T-helper 1 cell treated with Interleukin-12 subunit alpha and Interleukin-12 subunit beta and Interleukin-4 antibody, amounts not matched to agents 30 μg/mL and 1 μg/mL, for 36 hours (primary cell): ENCODE measurements at regions not wholly inside any gene's neighbourhood (a gene's known extent, or its start where the extent isn't known, plus 50 kb on each side); places are given as distances from the start of the nearest gene placed in this dataset.

Experiments
- H3K27ac Mint-ChIP-seq: one replicate; pipeline ENCODE4 v1.8.0; 2021; ENCODE audit warnings: mild to moderate bottlenecking, mixed read lengths
- H3K27me3 Mint-ChIP-seq: one replicate; pipeline ENCODE4 v1.8.0; 2021; ENCODE audit warnings: low read depth, mixed read lengths
- H3K36me3 Mint-ChIP-seq: one replicate; pipeline ENCODE4 v1.8.0; 2021; ENCODE audit warnings: low read depth, mixed read lengths
- H3K4me1 Mint-ChIP-seq: one replicate; pipeline ENCODE4 v1.8.0; 2021; ENCODE audit warnings: low read depth, mixed read lengths
- H3K4me3 Mint-ChIP-seq: one replicate; pipeline ENCODE4 v1.8.0; 2021; ENCODE audit warnings: mild to moderate bottlenecking, moderate library complexity, mixed read lengths
- H3K9me3 Mint-ChIP-seq: one replicate; pipeline ENCODE4 v1.8.0; 2021; ENCODE audit warnings: mixed read lengths

- Mint-ChIP-seq H3K36me3 (no peaks in the 10 kb centered on the region), H3K27ac (no peak overlapping the region), H3K4me1 (no peaks in the 10 kb centered on the region), H3K4me3 (no peak overlapping the region), H3K27me3 (no peaks in the 10 kb centered on the region), H3K9me3 (no peaks in the 10 kb centered on the region)
Measured at GRCh38 chr13:65629926-65630325, 1600.2 kb downstream of the PCDH9 start.

- Mint-ChIP-seq H3K4me1 (no peaks in the 10 kb centered on the region), H3K4me3 (no peak overlapping the region), H3K27ac (no peak overlapping the region), H3K27me3 (no peaks in the 10 kb centered on the region), H3K36me3 (no peaks in the 10 kb centered on the region), H3K9me3 (no peaks in the 10 kb centered on the region)
Measured at GRCh38 chr13:65623148-65623547, 1607.0 kb downstream of the PCDH9 start.

- Mint-ChIP-seq H3K27ac (no peak overlapping the region), H3K36me3 (no peaks in the 10 kb centered on the region), H3K4me1 (no peaks in the 10 kb centered on the region), H3K9me3 (peaks cover 3% of the 10 kb centered on the region), H3K4me3 (no peak overlapping the region), H3K27me3 (no peaks in the 10 kb centered on the region)
Measured at GRCh38 chr13:65615506-65615905, 1614.6 kb downstream of the PCDH9 start.

GRCh38 chr13:65613004-65613403, 1617.1 kb downstream of the PCDH9 start:
- Mint-ChIP-seq H3K4me1 (no peaks in the 10 kb centered on the region), H3K36me3 (no peaks in the 10 kb centered on the region), H3K4me3 (no peak overlapping the region), H3K27me3 (no peaks in the 10 kb centered on the region), H3K9me3 (peaks cover 6% of the 10 kb centered on the region), H3K27ac (no peak overlapping the region)

GRCh38 chr13:65609350-65609749, 1620.8 kb downstream of the PCDH9 start:
- Mint-ChIP-seq H3K27me3 (no peaks in the 10 kb centered on the region), H3K27ac (no peak overlapping the region), H3K4me1 (no peaks in the 10 kb centered on the region), H3K4me3 (no peak overlapping the region), H3K9me3 (peaks cover 8% of the 10 kb centered on the region), H3K36me3 (no peaks in the 10 kb centered on the region)

- H3K27ac Mint-ChIP-seq: no peak overlapping the region
Measured at GRCh38 chr13:65606622-65607021, 1623.5 kb downstream of the PCDH9 start.

GRCh38 chr13:65605396-65605795, 1624.7 kb downstream of the PCDH9 start:
- H3K4me1 Mint-ChIP-seq: no peaks in the 10 kb centered on the region
- H3K27me3 Mint-ChIP-seq: no peaks in the 10 kb centered on the region
- H3K4me3 Mint-ChIP-seq: no peak overlapping the region

More at GRCh38 chr13:65606622-65607021, 1623.5 kb downstream of the PCDH9 start:
- no peaks in the 10 kb centered on the region for H3K36me3 Mint-ChIP-seq
- no peaks in the 10 kb centered on the region for H3K4me1 Mint-ChIP-seq
- peaks cover 11% of the 10 kb centered on the region for H3K9me3 Mint-ChIP-seq
- no peaks in the 10 kb centered on the region for H3K27me3 Mint-ChIP-seq
- no peak overlapping the region for H3K4me3 Mint-ChIP-seq

GRCh38 chr13:65603160-65603559, 1627.0 kb downstream of the PCDH9 start:
- H3K36me3 Mint-ChIP-seq: no peaks in the 10 kb centered on the region
- H3K27ac Mint-ChIP-seq: no peak overlapping the region
- no peak overlapping the region for H3K4me3 Mint-ChIP-seq
- H3K9me3 Mint-ChIP-seq: peaks cover 9% of the 10 kb centered on the region
- no peaks in the 10 kb centered on the region for H3K27me3 Mint-ChIP-seq
- H3K4me1 Mint-ChIP-seq: no peaks in the 10 kb centered on the region

More at GRCh38 chr13:65605396-65605795, 1624.7 kb downstream of the PCDH9 start:
- Mint-ChIP-seq H3K9me3 (peaks cover 11% of the 10 kb centered on the region), H3K27ac (no peak overlapping the region), H3K36me3 (no peaks in the 10 kb centered on the region)

- no peaks in the 10 kb centered on the region for H3K27me3 Mint-ChIP-seq
- no peak overlapping the region for H3K4me3 Mint-ChIP-seq
- H3K9me3 Mint-ChIP-seq: peaks cover 9% of the 10 kb centered on the region
- no peaks in the 10 kb centered on the region for H3K4me1 Mint-ChIP-seq
- no peak overlapping the region for H3K27ac Mint-ChIP-seq
- no peaks in the 10 kb centered on the region for H3K36me3 Mint-ChIP-seq
Measured at GRCh38 chr13:65601855-65602254, 1628.3 kb downstream of the PCDH9 start.

GRCh38 chr13:65600702-65601101, 1629.4 kb downstream of the PCDH9 start:
- H3K9me3 Mint-ChIP-seq: peaks cover 4% of the 10 kb centered on the region
- H3K27me3 Mint-ChIP-seq: no peaks in the 10 kb centered on the region
- no peaks in the 10 kb centered on the region for H3K36me3 Mint-ChIP-seq
- H3K4me3 Mint-ChIP-seq: no peak overlapping the region
- no peak overlapping the region for H3K27ac Mint-ChIP-seq
- no peaks in the 10 kb centered on the region for H3K4me1 Mint-ChIP-seq

GRCh38 chr13:65597839-65598818, 1632.0 kb downstream of the PCDH9 start:
- Mint-ChIP-seq H3K9me3 (peaks cover under 1% of the 10 kb centered on the region), H3K27ac (no peak overlapping the region), H3K36me3 (no peaks in the 10 kb centered on the region), H3K4me3 (no peak overlapping the region), H3K27me3 (no peaks in the 10 kb centered on the region), H3K4me1 (no peaks in the 10 kb centered on the region)

GRCh38 chr13:65595916-65596315, 1634.2 kb downstream of the PCDH9 start:
- no peaks in the 10 kb centered on the region for H3K27me3 Mint-ChIP-seq
- H3K27ac Mint-ChIP-seq: no peak overlapping the region
- H3K9me3 Mint-ChIP-seq: no peaks in the 10 kb centered on the region
- H3K4me3 Mint-ChIP-seq: no peak overlapping the region
- H3K36me3 Mint-ChIP-seq: no peaks in the 10 kb centered on the region
- no peaks in the 10 kb centered on the region for H3K4me1 Mint-ChIP-seq

GRCh38 chr13:65594298-65594781, 1635.8 kb downstream of the PCDH9 start:
- H3K27ac Mint-ChIP-seq: no peak overlapping the region
- no peaks in the 10 kb centered on the region for H3K4me1 Mint-ChIP-seq
- peaks cover 7% of the 10 kb centered on the region for H3K9me3 Mint-ChIP-seq
- no peaks in the 10 kb centered on the region for H3K36me3 Mint-ChIP-seq
- H3K27me3 Mint-ChIP-seq: no peaks in the 10 kb centered on the region
- H3K4me3 Mint-ChIP-seq: no peak overlapping the region

- no peaks in the 10 kb centered on the region for H3K4me1 Mint-ChIP-seq
- no peaks in the 10 kb centered on the region for H3K36me3 Mint-ChIP-seq
- H3K4me3 Mint-ChIP-seq: no peak overlapping the region
- peaks cover 14% of the 10 kb centered on the region for H3K9me3 Mint-ChIP-seq
- no peaks in the 10 kb centered on the region for H3K27me3 Mint-ChIP-seq
- H3K27ac Mint-ChIP-seq: no peak overlapping the region
Measured at GRCh38 chr13:65593298-65593874, 1636.8 kb downstream of the PCDH9 start.

GRCh38 chr13:65592731-65593130, 1637.4 kb downstream of the PCDH9 start:
- Mint-ChIP-seq H3K4me3 (no peak overlapping the region), H3K27ac (no peak overlapping the region), H3K36me3 (no peaks in the 10 kb centered on the region), H3K27me3 (no peaks in the 10 kb centered on the region), H3K9me3 (peaks cover 20% of the 10 kb centered on the region), H3K4me1 (no peaks in the 10 kb centered on the region)
